Kidney (tissue), 13 donors: ENCODE measurements at regions not wholly inside any gene's neighbourhood (a gene's known extent, or its start where the extent isn't known, plus 50 kb on each side); places are given as distances from the start of the nearest gene placed in this dataset.

ENCODE experiments used
- DNase-seq, 5 donors: peaks; one replicate each; pipeline ENCODE4 v3.0.0-alpha.2; 2013 to 2020
- FAIRE-seq: peaks from 2 replicates; lab custom pipeline; 2012; peaks lifted over from hg19 to GRCh38; lab: Jason Lieb, UNC
- H3K27ac ChIP-seq, 2 donors: one replicate each; pipeline ENCODE4 v1.7.0; 2013; ENCODE audit warnings: low read depth in 2 of 2, low read length in 2 of 2, inconsistent platforms in 1 of 2
- H3K27me3 ChIP-seq: one replicate; pipeline ENCODE4 v1.7.1; 2013; ENCODE audit warnings: low read length, inconsistent platforms; ENCODE audit not compliant: control insufficient read depth, insufficient read depth
- H3K36me3 ChIP-seq, 3 donors: one replicate each; pipeline versions ENCODE4 v1.7.0 to v1.7.1; 2013; ENCODE audit warnings: low read length in 3 of 3, control low read depth in 1 of 3, inconsistent platforms in 1 of 3; ENCODE audit not compliant: insufficient read depth in 3 of 3, control insufficient read depth in 2 of 3
- H3K4me1 ChIP-seq, 3 donors: one replicate each; pipeline versions ENCODE4 v1.7.0 to v1.7.1; 2013; ENCODE audit warnings: low read length in 3 of 3, inconsistent platforms in 1 of 3, low read depth in 1 of 3; ENCODE audit not compliant: control insufficient read depth in 2 of 3, insufficient read depth in 2 of 3
- H3K4me3 ChIP-seq, 3 donors: one replicate each; pipeline versions ENCODE4 v1.7.0 to v1.8.1; 2013; ENCODE audit warnings: low read length in 3 of 3, control low read depth in 1 of 3, inconsistent platforms in 1 of 3
- H3K9ac ChIP-seq, 3 donors: one replicate each; pipeline versions ENCODE4 v1.7.0 to v1.7.1; 2013; ENCODE audit warnings: low read length in 3 of 3, control low read depth in 1 of 3, inconsistent platforms in 1 of 3
- H3K9me3 ChIP-seq, 3 donors: one replicate each; pipeline versions ENCODE4 v1.7.0 to v1.7.1; 2013; ENCODE audit warnings: low read length in 3 of 3, control low read depth in 1 of 3, inconsistent platforms in 1 of 3; ENCODE audit not compliant: control insufficient read depth in 2 of 3, insufficient read depth in 1 of 3
- intact Hi-C: fragments of 100-400 bp; cut with DNase I; formaldehyde crosslinking; loops from one replicate; pipeline ENCODE4 v1.11.1; 2022
- TF ChIP-seq, protein P1 (sequence below): IDR thresholded peaks from 3 replicates; pipeline ENCODE4 v1.5.1; 2012; ENCODE audit warnings: mild to moderate bottlenecking, moderate library complexity, borderline replicate concordance; ENCODE audit not compliant: insufficient read depth; ENCODE audit errors: extremely low read depth
- donor health status: control.
- donor health status: control.
- donor health status: control.
- donor health status: control.
- donor health status: control.
- donor health status: DM: yes; HTN: yes; CAD: no.
- donor health status: Normal renal cell carcinoma (clear cell type).

DNA sequence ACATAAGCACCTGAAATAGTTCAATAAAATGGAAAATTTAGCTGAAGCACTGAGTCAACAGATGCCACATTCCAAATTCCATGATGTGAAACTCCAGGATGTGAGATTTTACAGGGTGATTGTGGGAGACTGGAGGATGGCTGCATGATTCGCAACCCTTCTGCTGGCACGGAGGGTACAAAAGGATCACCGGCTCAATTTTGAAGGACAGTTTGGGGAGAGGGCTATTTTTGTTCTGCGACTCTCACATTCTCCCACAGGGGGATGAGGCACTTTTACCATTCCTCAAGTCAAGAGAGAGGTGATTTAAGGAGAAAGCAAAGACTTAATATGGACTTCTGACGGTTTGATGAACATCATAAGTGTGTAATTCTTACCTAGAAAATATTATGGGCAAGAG lies 138.1 kb upstream of the CWC22 start:
- Histone ChIP-seq H3K36me3 (no peaks in the 10 kb centered on the region), H3K4me1 (no peaks in the 10 kb centered on the region), H3K9me3 (no peaks in the 10 kb centered on the region), H3K9ac (no peak overlapping the region), H3K27me3 (no peaks in the 10 kb centered on the region), H3K4me3 (no peak overlapping the region), H3K27ac (no peak overlapping the region)
- TF ChIP-seq, protein P1, sequence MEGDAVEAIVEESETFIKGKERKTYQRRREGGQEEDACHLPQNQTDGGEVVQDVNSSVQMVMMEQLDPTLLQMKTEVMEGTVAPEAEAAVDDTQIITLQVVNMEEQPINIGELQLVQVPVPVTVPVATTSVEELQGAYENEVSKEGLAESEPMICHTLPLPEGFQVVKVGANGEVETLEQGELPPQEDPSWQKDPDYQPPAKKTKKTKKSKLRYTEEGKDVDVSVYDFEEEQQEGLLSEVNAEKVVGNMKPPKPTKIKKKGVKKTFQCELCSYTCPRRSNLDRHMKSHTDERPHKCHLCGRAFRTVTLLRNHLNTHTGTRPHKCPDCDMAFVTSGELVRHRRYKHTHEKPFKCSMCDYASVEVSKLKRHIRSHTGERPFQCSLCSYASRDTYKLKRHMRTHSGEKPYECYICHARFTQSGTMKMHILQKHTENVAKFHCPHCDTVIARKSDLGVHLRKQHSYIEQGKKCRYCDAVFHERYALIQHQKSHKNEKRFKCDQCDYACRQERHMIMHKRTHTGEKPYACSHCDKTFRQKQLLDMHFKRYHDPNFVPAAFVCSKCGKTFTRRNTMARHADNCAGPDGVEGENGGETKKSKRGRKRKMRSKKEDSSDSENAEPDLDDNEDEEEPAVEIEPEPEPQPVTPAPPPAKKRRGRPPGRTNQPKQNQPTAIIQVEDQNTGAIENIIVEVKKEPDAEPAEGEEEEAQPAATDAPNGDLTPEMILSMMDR = no peak
- intact Hi-C loops = no loop called here
- FAIRE-seq = no peak
- no peak for DNase-seq

- TF ChIP-seq, protein P1 = no peak
- H3K27ac ChIP-seq = no peak overlapping the region
- no peak overlapping the region for H3K4me3 ChIP-seq
- intact Hi-C loops = no loop called here
- no peaks in the 10 kb centered on the region for H3K27me3 ChIP-seq
- DNase-seq (no peak), FAIRE-seq (no peak)
- H3K9ac ChIP-seq = no peak overlapping the region
- H3K4me1 ChIP-seq = no peaks in the 10 kb centered on the region
- H3K36me3 ChIP-seq = no peaks in the 10 kb centered on the region
- H3K9me3 ChIP-seq = no peaks in the 10 kb centered on the region
These were observed 137.3 kb upstream of the CWC22 start for GRCh38 chr2:180144338-180144813.

DNA sequence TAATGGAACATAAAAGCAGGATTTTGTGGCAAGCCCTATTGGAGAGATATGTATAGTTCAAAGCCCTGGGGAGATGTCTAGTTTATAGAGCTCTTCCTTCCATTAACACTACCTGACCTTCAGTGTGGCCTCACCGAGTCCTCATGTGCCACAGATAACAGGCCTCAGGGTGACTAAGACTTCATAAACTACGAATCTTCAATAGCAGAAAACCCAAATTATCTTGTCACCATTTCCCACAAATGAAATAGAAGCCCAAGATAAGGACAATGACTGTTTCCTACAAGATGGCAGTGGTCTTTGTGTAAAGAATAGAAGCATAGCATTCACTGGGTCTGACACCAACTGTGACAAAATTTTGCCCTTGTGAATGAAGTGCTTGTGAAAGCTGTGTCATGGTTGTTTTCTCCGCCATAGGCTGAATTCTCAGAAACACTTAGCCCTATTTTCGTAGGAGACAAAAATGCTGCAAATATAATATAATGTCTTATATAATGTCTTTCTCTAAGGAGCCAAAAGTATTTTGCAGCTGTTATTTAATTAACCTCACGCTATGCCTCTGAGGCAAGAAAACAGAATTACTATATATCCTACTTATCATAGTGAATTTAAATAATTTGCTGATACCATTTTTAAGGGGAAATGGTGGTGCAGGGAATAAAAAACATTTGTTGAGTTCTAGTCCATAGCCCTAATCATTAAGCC lies 136.7 kb upstream of the CWC22 start:
- Histone ChIP-seq H3K27me3 (no peaks in the 10 kb centered on the region), H3K4me3 (no peak overlapping the region), H3K36me3 (no peaks in the 10 kb centered on the region), H3K9me3 (no peaks in the 10 kb centered on the region), H3K9ac (no peak overlapping the region), H3K27ac (no peak overlapping the region), H3K4me1 (no peaks in the 10 kb centered on the region)
- DNase-seq (no peak), FAIRE-seq (no peak)
- TF ChIP-seq, protein P1 = no peak
- intact Hi-C loops = no loop called here
